ENCODE measurements at regions not wholly inside any gene's neighbourhood (a gene's known extent, or its start where the extent isn't known, plus 50 kb on each side); places are given as distances from the start of the nearest gene placed in this dataset.

DNA sequence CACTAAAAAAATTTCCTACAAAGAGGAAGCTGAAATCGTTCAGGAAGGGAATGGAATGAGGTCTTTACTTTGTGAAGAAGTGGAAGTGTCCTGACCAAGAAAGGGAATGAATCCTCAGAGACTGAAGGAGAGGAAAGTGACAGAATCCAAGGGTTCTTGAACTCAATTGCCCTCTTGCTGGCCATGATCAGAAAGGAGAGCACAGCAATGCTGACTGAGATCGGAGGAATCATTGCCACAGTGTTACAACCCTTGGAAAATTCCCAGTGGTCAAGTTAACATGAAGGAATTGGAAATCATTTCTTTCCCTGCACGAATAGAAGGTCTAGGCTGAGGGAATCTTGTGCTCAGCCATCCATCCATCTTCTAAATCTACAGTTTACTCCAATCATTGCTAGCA is 190.0 kb upstream of the NEIL3 start:
- TF ChIP-seq POLR2A (IDR thresholded peaks at IDR 0.05): no peak
- TF ChIP-seq, protein P1, sequence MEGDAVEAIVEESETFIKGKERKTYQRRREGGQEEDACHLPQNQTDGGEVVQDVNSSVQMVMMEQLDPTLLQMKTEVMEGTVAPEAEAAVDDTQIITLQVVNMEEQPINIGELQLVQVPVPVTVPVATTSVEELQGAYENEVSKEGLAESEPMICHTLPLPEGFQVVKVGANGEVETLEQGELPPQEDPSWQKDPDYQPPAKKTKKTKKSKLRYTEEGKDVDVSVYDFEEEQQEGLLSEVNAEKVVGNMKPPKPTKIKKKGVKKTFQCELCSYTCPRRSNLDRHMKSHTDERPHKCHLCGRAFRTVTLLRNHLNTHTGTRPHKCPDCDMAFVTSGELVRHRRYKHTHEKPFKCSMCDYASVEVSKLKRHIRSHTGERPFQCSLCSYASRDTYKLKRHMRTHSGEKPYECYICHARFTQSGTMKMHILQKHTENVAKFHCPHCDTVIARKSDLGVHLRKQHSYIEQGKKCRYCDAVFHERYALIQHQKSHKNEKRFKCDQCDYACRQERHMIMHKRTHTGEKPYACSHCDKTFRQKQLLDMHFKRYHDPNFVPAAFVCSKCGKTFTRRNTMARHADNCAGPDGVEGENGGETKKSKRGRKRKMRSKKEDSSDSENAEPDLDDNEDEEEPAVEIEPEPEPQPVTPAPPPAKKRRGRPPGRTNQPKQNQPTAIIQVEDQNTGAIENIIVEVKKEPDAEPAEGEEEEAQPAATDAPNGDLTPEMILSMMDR (IDR thresholded peaks at IDR 0.05): no peak

All from heart left ventricle (tissue), 13 donors.